ENCODE measurements at regions not wholly inside any gene's neighbourhood (a gene's known extent, or its start where the extent isn't known, plus 50 kb on each side); places are given as distances from the start of the nearest gene placed in this dataset.

GRCh38 chr5:98004463-98004862, 769.0 kb upstream of the RGMB start:
- no peak for TF ChIP-seq CTCF (IDR thresholded peaks at IDR 0.05)
- no peak for TF ChIP-seq EZH2 (IDR thresholded peaks at IDR 0.05; ENCODE audit: borderline replicate concordance, insufficient read depth, low read depth, low read length, poor library complexity, severe bottlenecking)
